Type B pancreatic cell (in vitro differentiated cells): ENCODE measurements at regions not wholly inside any gene's neighbourhood (a gene's known extent, or its start where the extent isn't known, plus 50 kb on each side); places are given as distances from the start of the nearest gene placed in this dataset.

Experiments used
- DNase-seq: peaks from one replicate; pipeline ENCODE4 v3.0.0; 2021; ENCODE audit warnings: mixed read lengths; ENCODE audit not compliant: unreplicated experiment; ENCODE audit errors: extremely low spot score
- H3K27ac Mint-ChIP-seq: 2 replicates; pipeline ENCODE4 v1.8.0; 2021; ENCODE audit warnings: mild to moderate bottlenecking, mixed read lengths
- H3K27me3 Mint-ChIP-seq: 2 replicates; pipeline ENCODE4 v1.8.0; 2021; ENCODE audit warnings: mixed read lengths
- H3K36me3 Mint-ChIP-seq: 2 replicates; pipeline ENCODE4 v1.8.0; 2021; ENCODE audit warnings: mixed read lengths
- H3K4me1 Mint-ChIP-seq: one replicate; pipeline ENCODE4 v1.8.0; 2021; ENCODE audit warnings: mixed read lengths; ENCODE audit not compliant: unreplicated experiment
- H3K4me3 Mint-ChIP-seq: 2 replicates; pipeline ENCODE4 v1.8.0; 2021; ENCODE audit warnings: mild to moderate bottlenecking, mixed read lengths
- H3K9me3 Mint-ChIP-seq: 2 replicates; pipeline ENCODE4 v1.8.0; 2021; ENCODE audit warnings: mixed read lengths
- TF ChIP-seq, protein P1 (sequence below): fragments of 200-600 bp; sonication (generic); conservative IDR thresholded peaks from 2 replicates; pipeline ENCODE4 v1.5.0; 2021; ENCODE audit warnings: antibody characterized with exemption, mild to moderate bottlenecking

DNA sequence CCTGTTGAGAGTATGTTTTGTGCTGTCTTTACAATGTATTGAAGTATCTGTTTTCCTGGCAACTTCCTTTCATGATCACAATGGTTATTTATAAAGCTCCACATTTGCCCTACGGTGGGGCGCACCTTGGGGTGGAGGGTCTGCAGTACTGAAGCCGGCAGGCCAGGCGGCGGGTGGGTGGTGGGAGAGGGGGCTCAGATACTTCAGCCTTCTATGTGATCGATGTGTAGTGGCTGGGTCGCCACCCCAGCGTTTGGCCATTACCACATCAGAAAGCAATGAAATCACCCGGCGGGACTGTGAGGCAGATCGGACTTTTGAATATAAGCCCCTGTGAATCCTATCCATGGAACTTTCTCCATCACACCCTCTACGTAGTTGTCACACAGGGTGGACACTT is 196.6 kb downstream of the FOXL1 start:
- Mint-ChIP-seq H3K9me3 (no peaks in the 10 kb centered on the region), H3K4me1 (peaks cover 25% of the 10 kb centered on the region), H3K4me3 (no peak overlapping the region), H3K36me3 (no peaks in the 10 kb centered on the region), H3K27me3 (peaks cover 53% of the 10 kb centered on the region), H3K27ac (no peak overlapping the region)
- TF ChIP-seq, protein P1, sequence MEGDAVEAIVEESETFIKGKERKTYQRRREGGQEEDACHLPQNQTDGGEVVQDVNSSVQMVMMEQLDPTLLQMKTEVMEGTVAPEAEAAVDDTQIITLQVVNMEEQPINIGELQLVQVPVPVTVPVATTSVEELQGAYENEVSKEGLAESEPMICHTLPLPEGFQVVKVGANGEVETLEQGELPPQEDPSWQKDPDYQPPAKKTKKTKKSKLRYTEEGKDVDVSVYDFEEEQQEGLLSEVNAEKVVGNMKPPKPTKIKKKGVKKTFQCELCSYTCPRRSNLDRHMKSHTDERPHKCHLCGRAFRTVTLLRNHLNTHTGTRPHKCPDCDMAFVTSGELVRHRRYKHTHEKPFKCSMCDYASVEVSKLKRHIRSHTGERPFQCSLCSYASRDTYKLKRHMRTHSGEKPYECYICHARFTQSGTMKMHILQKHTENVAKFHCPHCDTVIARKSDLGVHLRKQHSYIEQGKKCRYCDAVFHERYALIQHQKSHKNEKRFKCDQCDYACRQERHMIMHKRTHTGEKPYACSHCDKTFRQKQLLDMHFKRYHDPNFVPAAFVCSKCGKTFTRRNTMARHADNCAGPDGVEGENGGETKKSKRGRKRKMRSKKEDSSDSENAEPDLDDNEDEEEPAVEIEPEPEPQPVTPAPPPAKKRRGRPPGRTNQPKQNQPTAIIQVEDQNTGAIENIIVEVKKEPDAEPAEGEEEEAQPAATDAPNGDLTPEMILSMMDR, result no peak
- DNase-seq, result no peak

DNA sequence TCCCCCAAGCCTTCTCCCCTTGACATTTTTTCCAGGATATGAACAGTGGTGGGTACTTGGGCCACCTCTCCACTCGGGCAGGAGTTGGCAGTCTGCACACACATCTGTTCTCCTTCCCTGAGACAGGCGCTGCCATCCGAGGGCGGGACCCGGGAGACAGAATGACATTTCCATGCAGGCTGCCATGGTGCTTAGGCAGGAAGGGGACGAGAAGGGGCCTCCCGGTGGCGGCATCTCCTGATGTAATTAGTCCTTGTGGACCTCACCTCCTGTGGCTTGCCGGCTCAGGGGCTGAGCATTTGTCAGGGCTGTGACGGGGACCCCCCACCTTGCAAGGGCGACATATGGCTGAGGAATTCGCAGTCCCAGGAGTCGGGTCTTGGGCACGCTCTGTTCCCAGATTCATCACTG is 197.2 kb downstream of the FOXL1 start:
- Mint-ChIP-seq H3K9me3 (no peaks in the 10 kb centered on the region), H3K36me3 (no peaks in the 10 kb centered on the region), H3K4me3 (no peak overlapping the region), H3K4me1 (peaks cover 25% of the 10 kb centered on the region), H3K27ac (no peak overlapping the region), H3K27me3 (peaks cover 55% of the 10 kb centered on the region)
- TF ChIP-seq, protein P1, result no peak
- DNase-seq, result no peak

DNA sequence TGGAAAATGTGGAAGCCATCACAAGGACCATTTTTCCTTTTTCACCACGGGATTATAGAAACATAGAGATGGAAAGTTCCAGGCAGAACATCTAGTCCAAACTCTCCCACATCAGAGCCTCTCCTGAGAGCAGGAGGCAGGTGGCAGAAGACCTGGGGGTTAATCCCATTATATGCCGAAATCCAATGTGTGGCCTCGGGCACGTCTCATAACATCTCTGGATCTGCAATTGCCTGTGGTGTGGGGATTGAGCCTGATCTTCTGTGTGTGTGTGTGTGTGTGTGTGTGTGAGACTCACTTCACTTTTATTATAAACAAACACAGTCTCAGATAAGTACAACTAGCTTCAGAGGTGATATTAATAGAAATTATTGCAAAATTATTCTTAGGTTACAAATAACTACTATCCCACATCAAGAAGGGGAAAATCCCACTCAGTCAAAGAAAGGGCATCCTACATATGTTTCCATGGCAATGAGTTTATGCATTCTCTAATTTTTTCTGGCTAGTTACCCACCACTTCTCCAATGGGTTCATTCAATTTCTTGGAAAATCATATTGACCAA is 199.1 kb downstream of the FOXL1 start:
- TF ChIP-seq, protein P1, result no peak
- H3K27me3 Mint-ChIP-seq, result peaks cover 60% of the 10 kb centered on the region
- peaks cover 10% of the 10 kb centered on the region for H3K4me1 Mint-ChIP-seq
- no peaks in the 10 kb centered on the region for H3K9me3 Mint-ChIP-seq
- H3K36me3 Mint-ChIP-seq, result no peaks in the 10 kb centered on the region
- no peak overlapping the region for H3K27ac Mint-ChIP-seq
- no peak for DNase-seq
- H3K4me3 Mint-ChIP-seq, result no peak overlapping the region

DNA sequence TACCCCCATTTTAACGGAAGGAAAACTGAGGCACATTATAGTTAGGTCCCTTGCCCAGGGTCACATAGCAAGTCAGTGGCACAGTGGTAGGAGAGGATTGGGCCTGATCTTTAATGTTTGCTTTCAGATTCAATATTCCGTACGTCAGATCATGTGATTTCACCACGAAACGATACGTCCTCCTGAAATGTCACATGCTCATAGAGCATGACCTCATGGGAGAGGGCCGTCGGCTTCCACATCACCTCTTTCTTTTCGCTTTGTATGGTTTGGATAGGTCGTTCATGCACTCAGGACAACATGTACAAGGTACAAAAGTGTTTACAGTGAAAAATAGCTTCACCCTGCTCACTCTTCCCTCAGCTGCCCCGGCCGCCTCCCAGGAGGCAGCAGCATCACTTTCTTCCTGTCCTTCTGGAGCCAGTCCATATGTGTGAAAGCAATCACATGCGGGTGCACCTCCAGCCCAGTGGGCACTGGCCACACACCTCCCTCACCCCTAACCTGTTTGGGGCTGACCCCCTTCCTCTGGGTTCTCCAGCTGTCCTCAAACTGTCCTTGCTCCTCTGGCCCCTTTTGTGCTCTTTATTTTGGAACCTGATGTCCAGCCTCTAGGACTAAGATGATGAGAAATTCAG is 199.9 kb downstream of the FOXL1 start:
- DNase-seq, result no peak
- H3K36me3 Mint-ChIP-seq, result no peaks in the 10 kb centered on the region
- TF ChIP-seq, protein P1, result no peak
- no peaks in the 10 kb centered on the region for H3K9me3 Mint-ChIP-seq
- no peak overlapping the region for H3K27ac Mint-ChIP-seq
- no peak overlapping the region for H3K4me3 Mint-ChIP-seq
- peaks cover 53% of the 10 kb centered on the region for H3K27me3 Mint-ChIP-seq
- H3K4me1 Mint-ChIP-seq, result peaks cover 4% of the 10 kb centered on the region

DNA sequence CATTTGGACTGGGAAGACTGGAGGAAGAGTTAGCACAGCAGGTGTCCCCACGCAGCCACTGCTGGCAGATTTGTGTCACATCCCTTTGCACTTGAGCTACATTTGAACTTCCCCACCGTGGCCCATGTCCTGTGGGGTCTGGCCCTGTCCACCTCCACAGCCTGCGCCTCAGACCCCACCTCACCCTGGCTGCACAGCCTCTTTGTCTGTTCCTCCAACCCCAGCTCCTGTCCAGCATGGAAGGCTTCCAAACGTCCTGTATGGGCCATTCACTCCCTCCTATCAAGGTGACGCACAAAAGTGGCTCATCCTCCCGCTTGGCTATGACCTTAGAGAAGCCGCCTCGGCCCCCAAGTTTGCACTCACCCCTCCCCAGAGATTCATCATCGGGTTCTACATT is 200.6 kb downstream of the FOXL1 start:
- Mint-ChIP-seq H3K9me3 (no peaks in the 10 kb centered on the region), H3K36me3 (no peaks in the 10 kb centered on the region), H3K4me3 (no peak overlapping the region), H3K27me3 (peaks cover 50% of the 10 kb centered on the region), H3K4me1 (peaks cover 4% of the 10 kb centered on the region), H3K27ac (no peak overlapping the region)
- TF ChIP-seq, protein P1, result no peak
- no peak for DNase-seq
